Psoas muscle (tissue), 7 donors: ENCODE measurements at regions not wholly inside any gene's neighbourhood (a gene's known extent, or its start where the extent isn't known, plus 50 kb on each side); places are given as distances from the start of the nearest gene placed in this dataset.

Experiments
- ATAC-seq, 4 donors: fragments of 200-7000 bp; cut with Tn5 transposase; one replicate each; pipeline ENCODE4 v1.9.1; 2020; ENCODE audit warnings: moderate library complexity in 3 of 4, mild to moderate bottlenecking in 2 of 4
- DNase-seq, 2 donors: peaks; one replicate each; pipeline ENCODE4 v3.0.0-alpha.2; 2020
- H3K27ac ChIP-seq: fragments of 200-600 bp; one replicate; pipeline ENCODE4 v1.8.0; 2022
- H3K27me3 ChIP-seq, 3 donors: fragments of 200-600 bp in 1 of 3; one replicate each; pipeline versions ENCODE4 v1.6.1 to v1.8.0; 2013 to 2022; ENCODE audit warnings: low read length in 2 of 3, mild to moderate bottlenecking in 2 of 3, moderate library complexity in 1 of 3; ENCODE audit not compliant: insufficient read depth in 3 of 3
- H3K36me3 ChIP-seq, 2 donors: fragments of 200-600 bp in 1 of 2; one replicate each; pipeline versions ENCODE4 v1.6.1 to v1.8.0; 2013 to 2022; ENCODE audit warnings: low read depth in 1 of 2, mild to moderate bottlenecking in 1 of 2, moderate library complexity in 1 of 2; ENCODE audit not compliant: insufficient read depth in 1 of 2
- H3K4me1 ChIP-seq: fragments of 200-600 bp; one replicate; pipeline ENCODE4 v1.8.0; 2022
- H3K4me3 ChIP-seq: fragments of 200-600 bp; one replicate; pipeline ENCODE4 v1.8.0; 2022; ENCODE audit warnings: mild to moderate bottlenecking
- H3K9me3 ChIP-seq: fragments of 200-600 bp; one replicate; pipeline ENCODE4 v1.8.0; 2022
- CTCF ChIP-seq: fragments of 200-600 bp; IDR thresholded peaks from one replicate; pipeline ENCODE4 v1.8.0; 2022; ENCODE audit warnings: antibody characterized with exemption
- WGBS, 3 donors: extraction: QIAGEN DNeasy Blood & Tissue Kit; methylation state at CpG; one replicate each; pipeline versions ENCODE4 v1.1.6 to v1.1.7; 2013; 5-methylcytosine and 5-hydroxymethylcytosine counted together
- intact Hi-C, 2 donors: fragments of 100-400 bp; cut with DNase I; formaldehyde crosslinking; loops; one replicate each; pipeline versions ENCODE4 v1.11.0 to v1.14.2; 2022
- donor health status: healthy with polysubstance abuse.
- donor health status: DM: no; HTN: no; CAD: no; lungs with moderate emphysema.
- donor health status: Bipolar disorder and iron deficiency.
- donor health status: healthy.
- donor health status: DM: yes; HTN: yes; CAD: no.
- donor health status: DM: no; HTN: no; CAD: no.
- donor health status: DM: yes; HTN: yes; CAD: no.

- no peaks in the 10 kb centered on the region for H3K36me3 ChIP-seq
- 36 to 48% (median 38%) methylated on average over 6 of the region's 6 CpGs for WGBS, 3 donors
- DNase-seq (no peak), ATAC-seq (no peak)
- H3K4me1 ChIP-seq, result no peaks in the 10 kb centered on the region
- TF ChIP-seq CTCF, result no peak
- H3K27me3 ChIP-seq, result no peaks in the 10 kb centered on the region
- H3K4me3 ChIP-seq, result no peak overlapping the region
- intact Hi-C loops, result no loop called here
- H3K27ac ChIP-seq, result no peak overlapping the region
- H3K9me3 ChIP-seq, result no peaks in the 10 kb centered on the region
These were observed 219.1 kb upstream of the LRIG1 start for GRCh38 chr3:66719796-66720356.

- TF ChIP-seq CTCF, result no peak
These were observed 219.7 kb upstream of the LRIG1 start for GRCh38 chr3:66720508-66720907.

GRCh38 chr3:66722675-66723074 is 221.9 kb upstream of the LRIG1 start:
- H3K4me3 ChIP-seq, result no peak overlapping the region
- no peaks in the 10 kb centered on the region for H3K36me3 ChIP-seq
- no peaks in the 10 kb centered on the region for H3K9me3 ChIP-seq
- DNase-seq, result no peak
- no peak for TF ChIP-seq CTCF
- H3K27ac ChIP-seq, result no peak overlapping the region
- H3K27me3 ChIP-seq, result no peaks in the 10 kb centered on the region
- no peaks in the 10 kb centered on the region for H3K4me1 ChIP-seq
- WGBS, 3 donors, result 26 to 45% (median 31%) methylated on average over 2 of the region's 2 CpGs
- intact Hi-C loops, result no loop called here
- no peak for ATAC-seq

More at GRCh38 chr3:66720508-66720907, 219.7 kb upstream of the LRIG1 start:
- DNase-seq (no peak), ATAC-seq (no peak)
- Histone ChIP-seq H3K36me3 (no peaks in the 10 kb centered on the region), H3K4me1 (no peaks in the 10 kb centered on the region), H3K27me3 (no peaks in the 10 kb centered on the region), H3K27ac (no peak overlapping the region), H3K4me3 (no peak overlapping the region), H3K9me3 (no peaks in the 10 kb centered on the region)
- WGBS, 3 donors, result 52 to 55% (median 52%) methylated on average over 4 of the region's 4 CpGs
- intact Hi-C loops, result no loop called here

GRCh38 chr3:66723231-66723630 is 222.4 kb upstream of the LRIG1 start:
- H3K4me3 ChIP-seq, result no peak overlapping the region
- H3K27ac ChIP-seq, result no peak overlapping the region
- no peaks in the 10 kb centered on the region for H3K4me1 ChIP-seq
- no peaks in the 10 kb centered on the region for H3K9me3 ChIP-seq
- intact Hi-C loops, result no loop called here
- no peak for TF ChIP-seq CTCF
- ATAC-seq (no peak), DNase-seq (no peak)
- H3K36me3 ChIP-seq, result no peaks in the 10 kb centered on the region
- no peaks in the 10 kb centered on the region for H3K27me3 ChIP-seq

- Histone ChIP-seq H3K9me3 (no peaks in the 10 kb centered on the region), H3K27ac (no peak overlapping the region), H3K4me3 (no peak overlapping the region), H3K36me3 (no peaks in the 10 kb centered on the region), H3K27me3 (no peaks in the 10 kb centered on the region), H3K4me1 (no peaks in the 10 kb centered on the region)
- TF ChIP-seq CTCF, result no peak
- no peak for ATAC-seq
- 71 to 85% (median 82%) methylated on average over 2 of the region's 2 CpGs for WGBS, 3 donors
- DNase-seq, result no peak
- intact Hi-C loops, result no loop called here
These were observed 229.0 kb upstream of the LRIG1 start for GRCh38 chr3:66729687-66730393.
